ENCODE measurements at regions not wholly inside any gene's neighbourhood (a gene's known extent, or its start where the extent isn't known, plus 50 kb on each side); places are given as distances from the start of the nearest gene placed in this dataset.

- Histone ChIP-seq H3K79me2 (no peaks in the 10 kb centered on the region), H3K4me1 (no peaks in the 10 kb centered on the region), H3K4me3 (ENCODE audit: low read depth, low read length) (no peak overlapping the region), H2AFZ (no peak overlapping the region), H3K27me3 (ENCODE audit: control insufficient read depth, insufficient read depth, low read length) (no peaks in the 10 kb centered on the region), H3K9me3 (ENCODE audit: control insufficient read depth, low read length) (no peaks in the 10 kb centered on the region), H3K9ac (no peak overlapping the region), H3K27ac (no peak overlapping the region), H3K36me3 (ENCODE audit: control insufficient read depth, insufficient read depth, low read length) (no peaks in the 10 kb centered on the region), H3K4me2 (ENCODE audit: low read length) (no peak overlapping the region)
- TF ChIP-seq CTCF (IDR thresholded peaks at IDR 0.05) = no peak
Measured at GRCh38 chr2:4049463-4049862, 346.1 kb downstream of the DCDC2C start.

GRCh38 chr2:4053769-4054493 is 350.6 kb downstream of the DCDC2C start:
- Histone ChIP-seq H3K27me3 (ENCODE audit: control insufficient read depth, insufficient read depth, low read length) (no peaks in the 10 kb centered on the region), H3K27ac (no peak overlapping the region), H3K4me1 (no peaks in the 10 kb centered on the region), H3K79me2 (no peaks in the 10 kb centered on the region), H3K9me3 (ENCODE audit: control insufficient read depth, low read length) (no peaks in the 10 kb centered on the region), H3K4me2 (ENCODE audit: low read length) (no peak overlapping the region), H3K4me3 (ENCODE audit: low read depth, low read length) (no peak overlapping the region), H3K9ac (no peak overlapping the region), H3K36me3 (ENCODE audit: control insufficient read depth, insufficient read depth, low read length) (no peaks in the 10 kb centered on the region), H2AFZ (no peak overlapping the region)
- TF ChIP-seq CTCF (IDR thresholded peaks at IDR 0.05) = no peak

- no peak overlapping the region for H3K27ac ChIP-seq
- no peak overlapping the region for H2AFZ ChIP-seq
- H3K79me2 ChIP-seq = no peaks in the 10 kb centered on the region
- H3K4me3 ChIP-seq (ENCODE audit: low read depth, low read length) = no peak overlapping the region
- H3K4me2 ChIP-seq (ENCODE audit: low read length) = no peak overlapping the region
- H3K27me3 ChIP-seq (ENCODE audit: control insufficient read depth, insufficient read depth, low read length) = no peaks in the 10 kb centered on the region
- no peaks in the 10 kb centered on the region for H3K4me1 ChIP-seq
- no peak overlapping the region for H3K9ac ChIP-seq
- H3K36me3 ChIP-seq (ENCODE audit: control insufficient read depth, insufficient read depth, low read length) = no peaks in the 10 kb centered on the region
- no peak for TF ChIP-seq CTCF (IDR thresholded peaks at IDR 0.05)
- no peaks in the 10 kb centered on the region for H3K9me3 ChIP-seq (ENCODE audit: control insufficient read depth, low read length)
Measured at GRCh38 chr2:4066217-4066616, 362.8 kb downstream of the DCDC2C start.

GRCh38 chr2:4073026-4073569 is 369.7 kb downstream of the DCDC2C start:
- no peaks in the 10 kb centered on the region for H3K4me1 ChIP-seq
- no peak overlapping the region for H3K4me2 ChIP-seq (ENCODE audit: low read length)
- no peak overlapping the region for H3K27ac ChIP-seq
- H3K9me3 ChIP-seq (ENCODE audit: control insufficient read depth, low read length) = no peaks in the 10 kb centered on the region
- H3K36me3 ChIP-seq (ENCODE audit: control insufficient read depth, insufficient read depth, low read length) = no peaks in the 10 kb centered on the region
- H3K4me3 ChIP-seq (ENCODE audit: low read depth, low read length) = no peak overlapping the region
- H3K9ac ChIP-seq = no peak overlapping the region
- H3K27me3 ChIP-seq (ENCODE audit: control insufficient read depth, insufficient read depth, low read length) = no peaks in the 10 kb centered on the region
- no peak overlapping the region for H2AFZ ChIP-seq
- no peak for TF ChIP-seq CTCF (IDR thresholded peaks at IDR 0.05)
- no peaks in the 10 kb centered on the region for H3K79me2 ChIP-seq

- Histone ChIP-seq H3K4me3 (ENCODE audit: low read depth, low read length) (no peak overlapping the region), H3K27ac (no peak overlapping the region), H3K9me3 (ENCODE audit: control insufficient read depth, low read length) (no peaks in the 10 kb centered on the region), H3K4me2 (ENCODE audit: low read length) (no peak overlapping the region), H3K4me1 (no peaks in the 10 kb centered on the region), H3K27me3 (ENCODE audit: control insufficient read depth, insufficient read depth, low read length) (no peaks in the 10 kb centered on the region), H3K36me3 (ENCODE audit: control insufficient read depth, insufficient read depth, low read length) (no peaks in the 10 kb centered on the region), H3K9ac (no peak overlapping the region), H2AFZ (no peak overlapping the region), H3K79me2 (no peaks in the 10 kb centered on the region)
- no peak for TF ChIP-seq CTCF (IDR thresholded peaks at IDR 0.05)
Measured at GRCh38 chr2:4077017-4077416, 373.6 kb downstream of the DCDC2C start.

Measured in parathyroid adenoma (tissue), 2 donors.